ENCODE measurements at regions not wholly inside any gene's neighbourhood (a gene's known extent, or its start where the extent isn't known, plus 50 kb on each side); places are given as distances from the start of the nearest gene placed in this dataset.

DNA sequence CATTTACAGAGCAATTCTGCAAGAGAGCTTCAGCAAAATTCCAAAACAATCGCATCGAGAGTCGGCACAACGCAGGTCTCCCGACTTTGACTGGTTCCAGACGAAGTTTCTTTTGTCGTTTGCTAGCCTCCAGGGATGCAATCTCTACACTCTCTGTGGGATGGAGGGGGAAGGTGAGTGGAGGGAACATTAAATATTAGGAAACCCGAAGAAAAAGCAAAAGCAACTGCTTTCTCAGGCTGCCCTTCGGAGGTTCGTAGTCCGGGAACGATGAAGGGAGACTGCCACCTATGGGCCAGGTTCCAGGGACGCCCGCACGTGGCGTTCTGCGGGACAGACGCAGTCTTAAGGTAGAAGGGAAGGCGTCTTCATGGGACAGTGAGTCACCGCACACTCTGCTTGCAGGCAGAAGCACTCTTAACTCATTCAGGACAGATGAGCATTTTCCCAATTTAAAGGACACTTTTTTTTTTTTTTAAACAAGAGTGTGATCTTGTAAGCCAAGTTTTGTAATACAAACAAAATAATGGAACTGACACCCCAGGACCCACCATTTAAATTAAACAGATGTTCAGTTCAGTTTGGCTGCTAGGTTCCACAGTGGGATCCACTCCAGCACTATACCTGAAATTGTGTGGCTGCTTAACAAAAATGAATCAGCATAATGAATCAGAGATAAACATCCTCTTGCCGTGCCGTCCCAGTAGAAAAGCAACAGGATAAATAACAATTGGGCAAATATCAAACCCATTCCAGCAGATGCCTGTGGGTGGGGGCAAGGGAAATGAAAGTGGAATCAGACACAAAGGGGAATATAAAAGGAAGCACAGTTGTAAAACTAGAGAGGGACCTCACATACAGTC is 65.8 kb upstream of the ARMC2 start:
- TF ChIP-seq, protein P1, sequence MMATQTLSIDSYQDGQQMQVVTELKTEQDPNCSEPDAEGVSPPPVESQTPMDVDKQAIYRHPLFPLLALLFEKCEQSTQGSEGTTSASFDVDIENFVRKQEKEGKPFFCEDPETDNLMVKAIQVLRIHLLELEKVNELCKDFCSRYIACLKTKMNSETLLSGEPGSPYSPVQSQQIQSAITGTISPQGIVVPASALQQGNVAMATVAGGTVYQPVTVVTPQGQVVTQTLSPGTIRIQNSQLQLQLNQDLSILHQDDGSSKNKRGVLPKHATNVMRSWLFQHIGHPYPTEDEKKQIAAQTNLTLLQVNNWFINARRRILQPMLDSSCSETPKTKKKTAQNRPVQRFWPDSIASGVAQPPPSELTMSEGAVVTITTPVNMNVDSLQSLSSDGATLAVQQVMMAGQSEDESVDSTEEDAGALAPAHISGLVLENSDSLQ (IDR thresholded peaks at IDR 0.05), result no peak
- TF ChIP-seq SP1 (IDR thresholded peaks at IDR 0.05), result no peak
- TF ChIP-seq HDGF (IDR thresholded peaks at IDR 0.05; ENCODE audit: borderline replicate concordance), result no peak
- TF ChIP-seq BHLHE40 (IDR thresholded peaks at IDR 0.05; ENCODE audit: borderline replicate concordance), result no peak
- no peak for TF ChIP-seq FOXM1 (IDR thresholded peaks at IDR 0.05; ENCODE audit: borderline replicate concordance)
- no peak for TF ChIP-seq TARDBP (IDR thresholded peaks at IDR 0.05)
- no peak for TF ChIP-seq NFRKB (IDR thresholded peaks at IDR 0.05)
- TF ChIP-seq SUZ12 (IDR thresholded peaks at IDR 0.05), result no peak
- TF ChIP-seq FOXK2 (IDR thresholded peaks at IDR 0.05), result no peak
- TF ChIP-seq ELF4 (IDR thresholded peaks at IDR 0.05), result no peak
- no peak for TF ChIP-seq LEF1 (IDR thresholded peaks at IDR 0.05; ENCODE audit: borderline replicate concordance)
- no peak for TF ChIP-seq ARNT (IDR thresholded peaks at IDR 0.05)
- no peak for TF ChIP-seq FOXA1 (IDR thresholded peaks at IDR 0.05)

All from HEK293T (cell line).